ENCODE measurements at regions not wholly inside any gene's neighbourhood (a gene's known extent, or its start where the extent isn't known, plus 50 kb on each side); places are given as distances from the start of the nearest gene placed in this dataset.

DNA sequence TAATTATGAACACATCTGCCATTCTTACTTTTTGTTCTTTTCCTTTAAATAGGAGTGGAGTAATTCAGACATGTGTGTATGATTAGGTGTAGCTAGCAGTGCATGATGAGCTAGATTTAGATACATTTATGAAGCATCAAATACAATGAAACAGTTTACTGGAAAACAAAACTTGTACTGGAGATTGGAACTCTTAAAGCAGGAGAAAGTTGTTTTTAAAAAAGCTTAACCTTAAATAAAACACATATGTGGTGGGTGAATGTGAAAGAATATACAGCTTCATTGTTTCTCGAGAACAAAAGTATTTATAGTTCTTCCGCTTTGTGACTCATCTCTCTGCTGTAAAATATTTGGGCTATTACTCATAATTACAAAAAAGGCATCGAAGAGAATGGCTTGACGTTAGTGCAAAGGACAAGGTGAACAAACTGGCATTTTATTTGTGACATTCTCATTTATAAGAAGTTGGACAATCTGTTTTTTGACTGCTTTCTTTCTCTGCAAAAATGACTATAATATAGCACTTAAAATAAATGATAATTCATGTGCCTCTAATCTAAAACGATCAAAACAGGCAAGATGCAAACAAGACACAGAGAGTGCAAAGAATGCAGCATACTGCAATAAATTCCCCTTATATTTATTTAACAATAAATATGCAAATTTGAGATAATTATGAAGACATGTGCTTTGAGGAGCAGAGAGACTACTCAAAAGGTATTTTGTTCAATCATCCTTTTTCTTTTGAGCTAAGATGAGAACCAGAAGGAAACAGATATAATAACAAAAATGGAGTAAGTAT lies 478.8 kb downstream of the CETN3 start:
- H3K4me3 ChIP-seq (ENCODE audit: low read depth, low read length), result no peak overlapping the region
- DNase-seq (ENCODE audit: low read depth), result peak; percentile 65
- TF ChIP-seq, protein P1, sequence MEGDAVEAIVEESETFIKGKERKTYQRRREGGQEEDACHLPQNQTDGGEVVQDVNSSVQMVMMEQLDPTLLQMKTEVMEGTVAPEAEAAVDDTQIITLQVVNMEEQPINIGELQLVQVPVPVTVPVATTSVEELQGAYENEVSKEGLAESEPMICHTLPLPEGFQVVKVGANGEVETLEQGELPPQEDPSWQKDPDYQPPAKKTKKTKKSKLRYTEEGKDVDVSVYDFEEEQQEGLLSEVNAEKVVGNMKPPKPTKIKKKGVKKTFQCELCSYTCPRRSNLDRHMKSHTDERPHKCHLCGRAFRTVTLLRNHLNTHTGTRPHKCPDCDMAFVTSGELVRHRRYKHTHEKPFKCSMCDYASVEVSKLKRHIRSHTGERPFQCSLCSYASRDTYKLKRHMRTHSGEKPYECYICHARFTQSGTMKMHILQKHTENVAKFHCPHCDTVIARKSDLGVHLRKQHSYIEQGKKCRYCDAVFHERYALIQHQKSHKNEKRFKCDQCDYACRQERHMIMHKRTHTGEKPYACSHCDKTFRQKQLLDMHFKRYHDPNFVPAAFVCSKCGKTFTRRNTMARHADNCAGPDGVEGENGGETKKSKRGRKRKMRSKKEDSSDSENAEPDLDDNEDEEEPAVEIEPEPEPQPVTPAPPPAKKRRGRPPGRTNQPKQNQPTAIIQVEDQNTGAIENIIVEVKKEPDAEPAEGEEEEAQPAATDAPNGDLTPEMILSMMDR (conservative IDR thresholded peaks at IDR 0.05; ENCODE audit: low read depth, low read length), result no peak

DNA sequence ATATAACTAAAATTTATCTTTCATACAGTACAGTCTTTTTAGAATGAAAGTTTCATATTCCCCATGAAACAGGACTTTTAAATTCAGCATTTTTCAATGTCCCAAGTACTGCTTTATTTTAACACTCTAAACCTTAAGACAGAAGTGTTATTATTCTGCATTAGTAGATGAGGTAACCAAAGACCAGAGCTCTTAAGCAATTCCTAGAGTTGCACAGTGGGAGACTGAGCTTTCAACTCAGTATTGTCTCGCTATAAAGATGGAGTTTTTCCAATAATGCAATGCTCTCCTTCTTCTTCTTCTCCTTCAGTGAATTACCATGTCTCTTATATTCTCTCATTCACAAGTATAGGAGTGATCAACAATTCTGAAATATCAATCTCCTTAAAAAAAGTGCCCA lies 479.7 kb downstream of the CETN3 start:
- H3K4me3 ChIP-seq (ENCODE audit: low read depth, low read length), result no peak overlapping the region
- TF ChIP-seq, protein P1 (conservative IDR thresholded peaks at IDR 0.05; ENCODE audit: low read depth, low read length), result no peak
- peak; percentile 79 for DNase-seq (ENCODE audit: low read depth)

DNA sequence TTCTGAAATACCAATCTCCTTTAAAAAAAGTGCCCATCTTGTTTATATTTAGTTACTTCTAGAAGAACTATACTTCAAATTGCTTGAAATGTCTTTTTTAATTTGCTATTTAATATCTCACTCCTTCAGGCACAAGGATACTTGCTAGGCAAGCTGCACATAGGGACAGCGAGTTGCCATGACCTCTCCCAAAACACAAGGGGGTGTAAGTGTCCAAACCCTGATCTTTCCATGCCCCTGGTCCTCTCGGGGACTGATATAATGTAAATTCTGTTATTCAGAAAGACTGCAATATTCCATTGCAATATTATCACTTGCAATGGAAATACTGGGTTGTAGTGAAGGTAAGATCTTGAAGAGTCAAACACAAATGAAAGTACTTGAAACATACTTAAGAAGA lies 480.4 kb downstream of the CETN3 start:
- no peak overlapping the region for H3K4me3 ChIP-seq (ENCODE audit: low read depth, low read length)
- TF ChIP-seq, protein P1 (conservative IDR thresholded peaks at IDR 0.05; ENCODE audit: low read depth, low read length), result no peak
- DNase-seq (ENCODE audit: low read depth), result no peak

DNA sequence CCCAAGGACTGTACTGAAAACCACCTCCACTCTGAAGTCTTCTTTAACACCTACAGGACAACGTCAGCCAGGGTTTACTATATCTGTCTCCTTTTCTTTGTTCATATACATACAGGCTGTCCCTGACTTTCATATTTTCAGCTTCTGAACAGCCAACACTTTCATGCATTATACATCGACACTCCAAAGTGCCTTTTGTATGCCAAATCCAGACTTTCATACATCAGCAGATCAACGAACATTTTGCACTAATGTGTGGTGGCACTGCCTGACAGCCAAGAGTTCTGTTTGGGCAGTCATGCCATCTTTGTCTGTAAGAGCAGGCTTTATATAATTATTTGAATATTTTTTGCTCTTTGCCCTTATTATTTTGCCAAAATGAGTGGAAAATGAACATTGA lies 487.4 kb downstream of the CETN3 start:
- TF ChIP-seq, protein P1 (conservative IDR thresholded peaks at IDR 0.05; ENCODE audit: low read depth, low read length), result no peak
- no peak for DNase-seq (ENCODE audit: low read depth)
- no peak overlapping the region for H3K4me3 ChIP-seq (ENCODE audit: low read depth, low read length)

DNA sequence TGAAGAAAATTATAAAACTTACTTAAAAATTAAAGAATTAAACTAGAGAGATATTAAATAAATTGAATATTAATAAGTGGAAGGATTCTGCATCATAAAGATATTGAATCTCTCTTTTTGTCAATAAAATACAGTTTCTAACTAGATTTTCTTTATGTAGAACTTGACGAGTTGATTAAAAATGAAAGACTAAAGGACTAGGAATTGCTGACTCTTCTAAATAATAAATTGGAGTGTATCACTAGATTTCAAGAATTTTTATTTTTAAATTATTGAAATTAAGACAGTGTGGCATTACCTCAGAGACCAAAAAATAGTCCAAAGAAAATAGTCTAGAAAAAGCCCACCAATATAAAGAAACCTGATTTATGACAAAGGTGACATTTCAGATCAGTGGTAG lies 492.4 kb downstream of the CETN3 start:
- no peak for DNase-seq (ENCODE audit: low read depth)
- no peak overlapping the region for H3K4me3 ChIP-seq (ENCODE audit: low read depth, low read length)
- TF ChIP-seq, protein P1 (conservative IDR thresholded peaks at IDR 0.05; ENCODE audit: low read depth, low read length), result no peak

DNA sequence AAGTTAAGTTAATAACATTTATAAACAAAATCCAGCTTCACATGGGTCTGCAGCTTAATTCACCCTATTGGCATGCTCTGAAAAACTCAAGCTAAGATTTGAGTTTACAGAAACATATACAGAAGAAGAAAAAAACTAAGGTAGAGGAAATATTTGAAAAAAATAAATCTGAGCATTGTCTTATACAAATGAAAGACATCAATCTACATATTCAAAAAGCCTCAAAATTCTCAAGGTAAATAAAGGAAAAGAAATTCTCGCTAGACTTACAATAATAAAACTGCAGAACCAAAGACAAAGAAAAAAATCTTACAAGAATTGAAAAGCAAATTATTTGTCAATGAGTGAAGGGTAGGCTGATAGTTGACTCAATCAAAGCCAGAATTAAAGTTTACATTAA lies 493.4 kb downstream of the CETN3 start:
- DNase-seq (ENCODE audit: low read depth), result no peak
- TF ChIP-seq, protein P1 (conservative IDR thresholded peaks at IDR 0.05; ENCODE audit: low read depth, low read length), result no peak
- no peak overlapping the region for H3K4me3 ChIP-seq (ENCODE audit: low read depth, low read length)

DNA sequence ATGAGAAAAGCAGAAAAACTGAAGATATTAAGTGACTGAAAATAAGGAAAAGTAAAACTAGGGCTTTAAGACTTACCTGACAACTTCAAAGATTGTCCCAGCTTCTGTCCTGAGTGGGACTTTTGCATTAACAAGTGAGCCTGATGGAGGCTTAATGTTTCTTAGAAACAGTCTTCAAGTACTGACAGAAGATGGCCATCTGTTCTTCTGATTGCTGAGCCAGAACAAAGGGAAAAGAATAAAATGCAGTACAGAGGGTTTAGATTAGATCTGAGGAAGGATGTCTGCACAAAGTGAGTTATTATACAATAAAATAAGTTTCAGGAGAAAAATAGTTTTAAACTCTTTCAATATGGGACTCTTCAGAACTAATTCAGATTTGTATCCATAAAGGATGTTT lies 500.7 kb downstream of the CETN3 start:
- TF ChIP-seq, protein P1 (conservative IDR thresholded peaks at IDR 0.05; ENCODE audit: low read depth, low read length), result no peak
- H3K4me3 ChIP-seq (ENCODE audit: low read depth, low read length), result no peak overlapping the region
- no peak for DNase-seq (ENCODE audit: low read depth)
